RCC 7860 (cell line): ENCODE measurements at regions not wholly inside any gene's neighbourhood (a gene's known extent, or its start where the extent isn't known, plus 50 kb on each side); places are given as distances from the start of the nearest gene placed in this dataset.

Experiments
- DNase-seq: peaks from one replicate; pipeline ENCODE4 v3.0.0-alpha.2; 2015; ENCODE audit warnings: low spot score
- FAIRE-seq: peaks from 2 replicates; lab custom pipeline; 2012; peaks lifted over from hg19 to GRCh38; lab: Jason Lieb, UNC

DNA sequence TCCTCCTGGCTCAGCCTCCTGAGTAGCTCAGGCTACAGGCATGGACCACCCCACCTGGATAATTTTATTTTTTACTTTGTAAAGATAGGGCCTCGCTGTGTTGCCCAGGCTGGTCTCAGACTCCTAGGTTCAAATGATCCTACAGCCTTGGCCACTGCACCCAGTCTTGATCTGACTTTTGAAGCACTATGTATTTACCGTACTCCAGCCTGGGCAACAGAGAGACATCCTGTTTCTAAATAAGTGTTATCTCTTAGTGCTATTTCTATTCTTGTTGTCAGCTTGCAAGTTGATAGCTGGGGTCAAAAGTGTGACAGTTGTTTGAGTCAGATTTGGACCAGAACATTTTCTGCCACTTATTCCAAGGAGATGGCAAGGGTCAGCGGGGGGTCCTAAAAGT, 486.4 kb downstream of the NPIPA7 start:
- no peak for FAIRE-seq
- DNase-seq: no peak

DNA sequence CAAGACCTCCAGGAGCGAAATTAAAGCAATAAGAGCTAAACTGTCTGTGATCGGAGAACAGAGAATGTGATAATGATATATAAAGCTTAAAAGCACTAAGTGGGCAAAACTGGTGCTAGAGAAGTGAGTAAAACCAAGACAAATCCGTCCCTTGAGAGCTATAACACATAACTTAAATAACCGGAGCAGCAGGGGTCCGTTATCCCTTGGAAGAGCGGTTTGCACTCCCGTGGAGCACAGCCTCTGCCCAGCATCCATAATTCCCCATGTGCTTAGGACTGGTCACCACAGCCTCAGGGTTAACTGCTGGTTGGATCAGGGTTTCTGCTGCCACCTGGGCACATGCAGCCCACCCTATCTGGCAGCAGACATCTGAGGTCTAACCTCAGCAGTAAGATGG, 489.0 kb downstream of the NPIPA7 start:
- DNase-seq (no peak), FAIRE-seq (no peak)

DNA sequence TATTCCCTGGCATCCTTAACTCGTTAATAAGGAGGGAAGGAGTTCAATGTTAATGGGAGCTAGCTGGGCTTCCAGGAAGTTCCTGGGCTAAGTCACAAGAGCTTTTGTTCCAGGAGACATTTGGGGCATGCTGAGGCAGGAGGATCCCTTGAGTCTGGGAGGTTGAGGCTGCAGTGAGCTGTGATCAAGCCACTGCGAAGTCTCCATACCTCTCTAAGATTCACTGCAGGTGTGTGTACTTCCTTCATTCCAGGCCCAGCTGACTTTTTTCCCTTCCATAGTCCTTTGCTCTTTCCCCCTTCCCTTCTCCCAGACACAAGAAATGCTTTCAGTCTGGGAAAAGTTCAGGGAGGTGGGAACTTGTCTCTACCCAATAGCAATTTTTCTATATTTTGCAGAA, 489.8 kb downstream of the NPIPA7 start:
- DNase-seq: no peak
- FAIRE-seq: no peak

DNA sequence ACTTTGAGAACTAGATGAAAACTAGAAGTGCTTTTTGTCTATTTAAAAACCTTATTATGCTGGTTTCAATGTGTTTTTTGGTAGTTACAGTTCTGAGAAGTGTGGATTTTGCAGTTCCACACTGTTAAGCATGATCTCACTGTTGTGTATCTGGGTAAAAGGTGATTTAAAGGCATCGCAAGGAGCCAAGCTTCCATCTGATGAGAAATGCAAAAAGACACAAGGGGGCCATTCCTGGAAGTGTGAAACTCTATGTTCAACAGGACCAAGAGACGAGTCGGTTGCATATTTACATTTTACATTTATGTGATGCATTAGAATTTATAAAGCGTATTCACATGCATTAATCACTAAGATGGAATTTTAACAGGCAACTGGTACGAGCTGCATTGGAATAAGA, 490.8 kb downstream of the NPIPA7 start:
- no peak for DNase-seq
- FAIRE-seq: no peak

DNA sequence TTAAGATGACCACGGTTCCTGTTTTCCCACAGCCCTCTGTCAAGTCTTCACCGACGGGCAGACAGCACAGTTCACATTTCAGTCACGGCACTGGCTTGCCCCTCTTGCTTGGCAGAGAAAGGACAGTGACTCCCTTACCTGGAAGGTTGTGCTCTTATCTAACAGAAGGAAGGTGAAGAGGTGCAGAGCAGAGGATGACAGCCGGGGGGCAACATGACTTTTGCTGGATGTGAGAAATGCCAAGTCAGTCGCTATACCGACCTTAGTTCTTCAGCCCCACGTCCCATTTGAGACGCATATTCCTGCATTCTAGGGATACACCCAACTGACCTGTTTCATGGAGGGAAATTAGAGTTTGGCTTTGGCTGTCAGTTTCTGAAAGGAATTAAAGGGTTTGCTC, 492.3 kb downstream of the NPIPA7 start:
- no peak for DNase-seq
- no peak for FAIRE-seq

DNA sequence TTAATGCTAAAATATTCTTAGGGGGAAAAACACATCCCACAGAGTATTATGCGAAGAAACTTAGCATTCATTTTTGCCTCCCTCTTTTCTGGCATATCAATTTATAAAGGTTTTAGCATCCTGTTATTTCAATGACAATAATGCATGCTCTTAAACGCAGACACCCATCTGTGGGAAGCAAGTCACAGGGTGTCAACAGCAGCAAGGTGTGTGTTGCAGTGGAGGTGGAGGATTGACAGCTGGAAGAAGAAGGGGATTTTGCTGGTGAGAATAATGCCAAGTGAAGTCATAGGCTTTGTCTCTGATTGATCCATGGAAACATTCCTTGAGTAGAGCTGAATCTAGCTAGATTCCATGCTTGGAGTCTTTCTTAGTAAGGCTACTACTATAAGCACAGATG, 498.1 kb downstream of the NPIPA7 start:
- DNase-seq (no peak), FAIRE-seq (no peak)

DNA sequence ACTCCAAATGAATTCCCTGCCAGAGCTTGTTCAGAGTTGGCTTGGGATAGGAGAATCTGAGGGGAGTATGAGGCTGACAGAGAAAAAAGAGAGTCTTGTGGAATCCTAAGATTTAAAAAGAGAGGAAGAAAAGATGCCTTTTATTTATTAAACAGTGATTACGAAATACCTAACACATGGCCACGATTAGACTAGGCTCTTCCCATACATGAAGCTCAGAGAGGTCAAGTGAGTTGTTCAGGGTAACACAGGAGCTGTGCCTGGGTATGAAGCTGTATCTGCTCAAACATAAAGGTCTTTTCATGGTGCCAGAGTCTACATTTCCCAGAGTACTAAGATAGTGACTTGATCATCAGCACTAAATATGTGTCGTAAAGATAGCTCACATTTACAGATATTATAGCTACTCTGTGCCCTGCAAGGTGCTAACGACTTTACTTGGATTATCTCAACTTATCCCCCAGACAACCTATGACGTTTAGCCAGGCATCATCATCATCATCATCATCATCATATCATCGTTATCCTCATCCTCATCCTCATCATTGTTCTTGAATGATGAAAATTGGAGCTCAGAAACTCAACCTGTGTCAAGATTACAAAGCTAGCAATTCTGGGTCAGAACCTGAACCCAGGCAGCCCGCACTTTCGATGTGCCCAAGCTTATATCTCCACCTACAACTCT, 500.8 kb downstream of the NPIPA7 start:
- no peak for FAIRE-seq
- DNase-seq: no peak

DNA sequence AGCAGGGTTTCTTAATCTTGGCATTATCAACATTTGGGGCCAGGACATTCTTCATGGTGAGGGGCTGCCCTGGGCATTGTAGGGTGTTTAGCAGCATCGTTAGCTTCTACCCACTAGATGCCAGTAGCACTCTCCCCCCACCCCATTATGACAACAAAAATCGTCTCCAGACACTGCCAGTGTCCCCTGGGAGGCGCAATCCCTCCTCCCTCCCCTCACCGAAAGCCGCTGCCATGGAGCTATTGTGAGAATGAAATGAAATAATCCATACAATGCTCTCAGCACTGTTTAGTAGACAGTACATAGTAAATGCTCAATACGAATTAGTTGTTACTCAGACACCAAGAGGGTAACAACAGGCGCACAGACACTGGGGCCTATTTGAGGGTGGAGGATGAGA, 502.9 kb downstream of the NPIPA7 start:
- FAIRE-seq: no peak
- DNase-seq: no peak

DNA sequence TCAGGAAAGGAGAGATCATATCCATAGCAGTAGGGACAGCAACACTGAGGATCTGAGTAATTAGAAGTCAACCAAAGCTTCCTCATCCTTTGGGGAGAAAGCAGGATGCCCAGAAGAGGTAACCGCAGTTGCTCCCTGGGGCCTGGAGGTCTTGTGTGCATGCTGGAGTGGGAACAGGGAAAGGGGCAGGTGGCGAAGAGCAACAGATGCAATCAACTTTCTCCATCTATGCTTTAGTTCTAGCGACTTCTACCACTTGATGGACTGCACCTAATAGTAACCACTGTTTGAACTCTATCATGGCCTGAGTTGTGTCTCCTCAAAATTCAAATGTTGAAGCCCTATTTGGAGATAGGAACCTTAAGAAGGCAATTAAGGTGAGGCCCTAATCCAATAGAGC, 503.8 kb downstream of the NPIPA7 start:
- FAIRE-seq (no peak), DNase-seq (no peak)

DNA sequence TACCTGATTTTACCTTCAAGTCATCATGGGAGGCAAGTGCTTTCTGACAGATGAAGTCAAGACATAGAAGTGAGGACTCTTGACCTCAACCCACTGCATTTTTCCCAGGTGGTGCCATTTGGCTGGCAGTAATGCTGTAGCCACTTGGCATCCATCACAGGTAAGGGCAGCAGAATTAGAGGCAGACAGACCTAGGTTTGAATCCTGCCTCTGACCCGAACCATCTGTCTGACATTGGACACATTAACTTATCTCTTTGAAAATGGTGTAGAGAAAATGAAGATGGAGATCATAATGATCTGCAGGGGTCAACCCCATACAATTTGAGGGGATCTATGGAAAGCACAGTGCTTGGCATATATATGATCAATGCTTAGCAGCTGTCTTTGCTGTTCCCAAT, 505.5 kb downstream of the NPIPA7 start:
- DNase-seq (no peak), FAIRE-seq (no peak)

DNA sequence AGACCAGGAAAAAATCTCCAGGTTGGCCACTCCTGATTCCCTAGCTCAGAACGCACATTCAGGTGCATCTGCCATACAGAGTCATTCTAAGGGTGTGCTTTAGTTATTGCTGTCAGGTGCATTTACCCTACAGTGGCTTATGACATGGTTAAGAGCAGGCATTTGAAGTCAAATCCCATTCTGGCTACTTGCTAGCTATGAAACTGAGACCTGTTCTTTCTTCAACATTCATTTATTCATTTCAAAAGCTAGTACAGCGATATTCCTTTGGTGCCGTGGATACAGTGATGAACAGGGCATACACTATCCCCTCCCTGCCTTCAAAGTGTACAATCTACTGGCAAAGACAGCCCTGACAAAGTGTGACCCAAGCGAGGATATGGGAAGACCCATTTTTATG, 508.3 kb downstream of the NPIPA7 start:
- DNase-seq (no peak), FAIRE-seq (no peak)

DNA sequence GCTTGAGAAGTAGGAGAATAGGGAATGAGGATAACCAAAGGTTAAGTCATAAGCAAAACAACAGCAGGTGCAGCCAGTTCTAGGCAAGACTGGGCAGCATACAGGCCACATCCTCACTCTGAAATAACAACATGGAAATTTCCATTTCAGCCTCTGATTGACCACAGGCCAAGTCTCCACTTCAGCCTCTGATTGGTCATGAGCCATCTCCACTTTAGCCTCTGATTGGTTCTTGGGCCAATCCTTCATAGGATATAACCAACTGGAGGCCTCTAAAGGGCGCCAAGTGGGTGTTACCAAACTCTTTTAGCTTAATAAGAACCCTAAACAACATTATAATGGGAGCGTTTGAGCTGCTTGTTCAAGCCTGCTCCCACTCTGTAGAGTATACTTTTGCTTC, 512.0 kb downstream of the NPIPA7 start:
- no peak for FAIRE-seq
- DNase-seq: no peak

DNA sequence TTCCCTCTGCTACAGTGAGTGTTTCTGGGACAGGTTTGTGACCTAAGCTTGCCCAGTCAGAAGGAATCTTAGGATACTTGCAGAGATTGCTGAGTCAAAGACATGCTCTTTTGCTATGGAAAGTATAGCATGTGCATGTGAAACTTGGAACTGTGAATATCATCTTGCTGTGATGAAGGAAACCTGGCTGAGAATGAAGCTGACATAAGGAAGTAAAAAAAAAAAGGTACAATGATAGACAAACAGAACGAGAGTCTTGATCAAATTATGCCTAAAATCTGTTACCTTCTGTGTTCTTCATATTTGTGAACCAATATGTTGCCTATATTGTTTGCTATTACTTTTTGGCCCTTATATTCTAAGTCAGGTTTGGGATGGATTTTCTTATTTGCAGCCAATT, 525.7 kb downstream of the NPIPA7 start:
- DNase-seq (no peak), FAIRE-seq (no peak)

DNA sequence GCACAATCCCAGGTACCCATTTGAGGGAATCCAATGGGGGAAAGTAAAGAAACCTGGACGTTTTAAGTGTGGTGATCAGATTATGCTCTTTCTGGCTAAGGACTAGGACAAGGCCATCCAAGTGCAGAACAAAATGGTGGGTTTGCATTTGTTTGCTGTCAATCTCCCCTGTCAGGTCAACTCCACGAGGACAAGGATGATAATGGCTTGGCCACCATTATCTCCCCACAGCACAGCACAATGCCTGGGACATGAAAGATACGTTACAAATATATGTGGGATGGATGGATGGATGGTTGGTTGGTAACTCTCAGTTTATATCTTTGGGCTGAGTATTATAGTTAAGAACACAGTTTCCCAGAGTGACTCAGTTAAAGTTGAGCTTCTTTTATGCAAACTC, 526.9 kb downstream of the NPIPA7 start:
- no peak for DNase-seq
- FAIRE-seq: no peak

DNA sequence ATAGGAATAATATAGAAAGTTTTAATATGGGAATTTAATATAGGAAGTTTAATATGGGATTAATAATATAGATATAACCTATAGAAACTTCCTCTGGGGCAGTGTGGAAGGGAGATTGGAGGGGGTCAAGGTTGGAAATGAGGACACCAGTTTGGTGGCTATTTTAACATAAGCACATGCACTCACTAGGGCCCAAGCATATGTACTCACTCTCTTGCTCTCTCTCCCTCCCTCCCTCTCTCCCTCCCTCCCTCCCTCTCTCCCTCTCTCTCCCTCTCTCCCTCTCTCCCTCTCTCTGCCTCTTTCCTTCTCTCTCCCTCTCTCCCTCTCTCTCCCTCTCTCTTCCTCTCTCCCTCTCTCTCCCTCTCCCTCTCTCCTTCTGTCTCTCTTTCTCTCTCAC, 528.1 kb downstream of the NPIPA7 start:
- FAIRE-seq: no peak
- no peak for DNase-seq

DNA sequence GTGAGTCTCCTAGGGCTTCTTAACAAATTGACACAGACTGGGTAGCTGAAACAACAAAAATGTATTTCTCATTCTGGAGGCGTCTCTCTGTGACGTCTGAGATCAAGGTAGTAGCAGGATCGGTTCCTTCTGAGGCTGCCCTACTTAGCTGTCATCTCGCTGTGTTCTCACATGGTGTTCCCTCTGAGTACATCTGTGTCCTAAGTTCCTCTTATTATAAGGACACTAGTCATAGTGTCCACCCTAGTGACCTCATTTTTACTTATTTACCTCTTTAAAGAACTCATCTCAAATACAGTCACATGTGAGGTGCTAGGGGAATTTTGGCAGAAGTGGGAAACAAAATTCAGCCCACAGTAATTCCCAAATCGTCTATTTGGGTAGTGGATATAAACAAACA, 529.1 kb downstream of the NPIPA7 start:
- DNase-seq: no peak
- FAIRE-seq: no peak

DNA sequence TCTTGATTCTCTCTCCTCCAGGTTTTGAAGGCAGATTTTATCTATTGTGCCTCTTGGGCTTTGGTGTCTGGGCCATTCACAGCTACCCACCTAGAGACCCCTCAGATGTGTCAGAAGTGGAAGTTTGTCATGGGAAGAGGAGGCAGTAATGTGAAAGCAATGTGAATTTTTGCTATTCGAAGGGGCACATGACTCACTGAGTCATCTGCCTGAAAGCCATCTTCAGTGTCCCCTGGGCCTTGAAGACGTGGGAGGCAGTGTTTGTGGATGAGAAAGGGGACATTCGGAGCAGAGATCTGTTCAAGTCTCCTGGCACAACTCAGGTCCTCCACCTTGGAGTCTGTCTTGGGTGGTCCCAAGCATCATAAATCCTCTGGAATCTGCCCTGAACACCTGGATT, 530.2 kb downstream of the NPIPA7 start:
- no peak for DNase-seq
- no peak for FAIRE-seq

DNA sequence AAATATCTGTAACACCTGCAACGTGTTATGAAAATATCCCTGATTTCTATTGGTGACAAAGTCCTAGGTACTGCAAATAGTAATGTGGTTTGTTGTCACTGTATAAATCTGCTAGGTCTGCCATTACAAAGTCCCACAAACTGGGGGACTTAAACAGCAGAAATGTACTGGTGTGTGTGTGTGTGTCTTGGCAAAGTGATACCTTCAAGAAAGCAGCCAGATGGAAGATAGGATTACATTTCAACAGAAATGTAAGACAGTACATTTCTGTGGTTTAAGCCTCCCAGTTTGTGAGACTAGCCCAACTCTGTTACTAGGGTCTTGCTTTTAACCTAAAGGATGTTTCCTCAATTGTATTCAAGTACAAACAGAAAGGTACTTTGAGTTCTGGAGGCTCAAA, 531.7 kb downstream of the NPIPA7 start:
- FAIRE-seq (no peak), DNase-seq (no peak)

DNA sequence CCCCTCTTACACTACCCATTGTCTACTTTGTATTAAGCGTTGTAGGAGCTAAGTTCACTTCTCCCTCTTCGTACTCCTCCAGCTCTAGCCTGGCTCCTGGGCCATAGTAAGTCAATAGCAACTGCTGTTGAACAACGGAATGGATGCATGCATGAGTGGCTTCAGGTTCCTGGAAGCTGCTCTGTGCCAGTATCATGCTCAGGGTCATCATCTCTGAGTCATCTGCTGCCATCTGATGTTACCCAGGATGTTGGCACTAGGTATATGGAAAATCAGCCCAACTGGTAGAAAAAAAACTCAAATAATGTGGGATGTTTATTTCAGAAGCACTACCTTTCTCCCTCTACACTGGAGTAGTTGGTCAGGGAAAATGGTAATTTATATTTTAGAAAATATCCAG, 536.8 kb downstream of the NPIPA7 start:
- FAIRE-seq: no peak
- DNase-seq: peak; percentile 9

DNA sequence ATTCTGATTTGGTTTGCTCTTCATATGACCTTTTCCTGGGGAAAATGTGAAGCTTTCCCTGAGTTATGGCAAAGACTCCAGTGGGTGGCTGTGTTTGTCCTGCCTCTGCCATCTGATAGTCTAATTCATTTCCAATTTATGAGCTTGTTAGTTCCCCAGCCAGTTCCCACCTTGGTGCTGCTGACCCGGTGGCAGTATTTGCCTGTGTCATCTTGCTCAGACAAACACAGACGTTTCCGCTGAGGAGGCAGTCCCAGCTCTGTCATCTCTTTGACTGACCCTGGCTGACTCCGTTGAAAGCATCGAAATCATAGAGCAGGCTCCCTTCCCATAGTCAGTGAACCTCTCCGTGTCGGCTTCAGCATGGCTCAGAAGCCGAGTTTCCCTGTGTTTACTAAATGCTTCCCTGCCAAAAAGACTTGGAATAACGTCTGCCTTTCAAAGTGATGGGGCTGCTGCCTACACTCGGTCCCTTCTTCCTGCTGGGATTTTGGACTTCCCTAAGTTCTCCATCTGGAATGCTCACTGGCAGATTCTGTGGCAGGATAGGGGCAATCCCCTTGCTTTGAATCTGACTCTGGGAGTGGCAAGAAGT, 538.3 kb downstream of the NPIPA7 start:
- DNase-seq: no peak
- FAIRE-seq: no peak

DNA sequence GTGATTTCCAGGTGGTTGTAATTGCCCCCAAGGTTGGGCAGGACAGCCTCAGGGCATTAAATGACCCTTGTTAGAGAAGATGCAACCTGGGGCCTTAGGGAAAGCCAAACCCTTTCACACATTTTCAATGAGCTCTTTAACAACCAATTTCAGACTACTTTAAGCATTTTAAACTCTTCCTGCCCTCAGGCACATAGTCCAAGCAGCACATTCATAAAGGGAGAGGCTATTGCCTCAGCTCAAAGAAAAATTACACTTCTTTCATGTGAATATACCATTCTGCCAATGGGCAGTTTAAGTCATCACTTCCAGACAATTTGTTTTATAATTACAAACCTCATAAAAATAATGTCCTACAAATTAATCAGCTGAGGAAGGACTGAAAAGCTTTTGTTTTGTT, 544.5 kb downstream of the NPIPA7 start:
- no peak for DNase-seq
- no peak for FAIRE-seq

DNA sequence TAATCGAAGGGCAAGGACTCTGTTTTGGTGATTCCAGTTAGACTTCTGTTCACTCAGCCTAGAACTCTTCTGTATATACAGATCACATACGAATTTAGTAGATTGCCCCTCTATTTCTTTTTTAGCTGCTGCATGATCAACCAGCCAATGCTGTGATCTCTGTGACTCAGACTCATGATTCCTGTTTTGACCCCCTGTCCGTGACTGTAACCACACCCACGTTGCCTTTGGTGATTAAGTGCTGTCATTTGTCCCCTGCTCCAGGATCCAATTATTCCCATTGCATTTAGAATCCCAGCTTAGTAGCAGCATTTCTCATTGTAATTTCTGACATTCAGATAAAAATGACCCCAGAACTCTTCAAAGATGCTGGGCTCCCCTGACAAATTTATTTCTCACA, 545.7 kb downstream of the NPIPA7 start:
- FAIRE-seq (no peak), DNase-seq (no peak)

DNA sequence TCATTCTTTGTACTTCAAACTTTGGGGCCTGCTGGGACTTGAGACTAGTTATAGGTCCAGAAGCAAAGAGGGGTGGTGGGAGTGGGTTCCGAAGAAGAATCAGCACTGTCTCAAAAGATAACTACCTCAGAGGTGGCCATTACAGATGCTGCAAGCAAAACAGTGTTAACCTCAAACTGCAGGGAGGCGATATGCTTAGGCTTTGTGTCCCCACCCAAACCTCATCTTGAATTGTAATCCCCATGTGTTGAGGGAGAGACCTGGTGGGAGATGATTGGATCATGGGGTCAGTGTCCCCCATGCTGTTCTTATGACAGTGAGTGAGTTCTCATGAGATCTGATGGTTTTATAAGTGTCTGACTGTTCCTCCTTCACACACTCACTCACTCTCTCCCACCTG, 545.3 kb downstream of the XYLT1 start:
- FAIRE-seq: no peak

More for the DNA sequence above, 545.3 kb downstream of the XYLT1 start:
- no peak for DNase-seq
